GM10266 (cell line): ENCODE measurements at regions not wholly inside any gene's neighbourhood (a gene's known extent, or its start where the extent isn't known, plus 50 kb on each side); places are given as distances from the start of the nearest gene placed in this dataset.

ENCODE experiments used
- DNase-seq: peaks from one replicate; pipeline ENCODE4 v3.0.0; 2012; ENCODE audit errors: extremely low spot score
- TF ChIP-seq, protein P1 (sequence below): IDR thresholded peaks from 2 replicates; pipeline ENCODE4 v1.5.1; 2012; ENCODE audit warnings: mild to moderate bottlenecking, low read depth; ENCODE audit not compliant: control insufficient read depth, insufficient read depth; ENCODE audit errors: missing control alignments

GRCh38 chr2:105954891-105955290 is 210.2 kb downstream of the NCK2 start:
- no peak for DNase-seq

GRCh38 chr2:105953942-105954341 is 209.2 kb downstream of the NCK2 start:
- TF ChIP-seq, protein P1, sequence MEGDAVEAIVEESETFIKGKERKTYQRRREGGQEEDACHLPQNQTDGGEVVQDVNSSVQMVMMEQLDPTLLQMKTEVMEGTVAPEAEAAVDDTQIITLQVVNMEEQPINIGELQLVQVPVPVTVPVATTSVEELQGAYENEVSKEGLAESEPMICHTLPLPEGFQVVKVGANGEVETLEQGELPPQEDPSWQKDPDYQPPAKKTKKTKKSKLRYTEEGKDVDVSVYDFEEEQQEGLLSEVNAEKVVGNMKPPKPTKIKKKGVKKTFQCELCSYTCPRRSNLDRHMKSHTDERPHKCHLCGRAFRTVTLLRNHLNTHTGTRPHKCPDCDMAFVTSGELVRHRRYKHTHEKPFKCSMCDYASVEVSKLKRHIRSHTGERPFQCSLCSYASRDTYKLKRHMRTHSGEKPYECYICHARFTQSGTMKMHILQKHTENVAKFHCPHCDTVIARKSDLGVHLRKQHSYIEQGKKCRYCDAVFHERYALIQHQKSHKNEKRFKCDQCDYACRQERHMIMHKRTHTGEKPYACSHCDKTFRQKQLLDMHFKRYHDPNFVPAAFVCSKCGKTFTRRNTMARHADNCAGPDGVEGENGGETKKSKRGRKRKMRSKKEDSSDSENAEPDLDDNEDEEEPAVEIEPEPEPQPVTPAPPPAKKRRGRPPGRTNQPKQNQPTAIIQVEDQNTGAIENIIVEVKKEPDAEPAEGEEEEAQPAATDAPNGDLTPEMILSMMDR, result no peak
- DNase-seq, result no peak

More at GRCh38 chr2:105954891-105955290, 210.2 kb downstream of the NCK2 start:
- TF ChIP-seq, protein P1, result no peak

GRCh38 chr2:105952131-105952530 is 207.4 kb downstream of the NCK2 start:
- no peak for DNase-seq
- TF ChIP-seq, protein P1, result no peak

DNA sequence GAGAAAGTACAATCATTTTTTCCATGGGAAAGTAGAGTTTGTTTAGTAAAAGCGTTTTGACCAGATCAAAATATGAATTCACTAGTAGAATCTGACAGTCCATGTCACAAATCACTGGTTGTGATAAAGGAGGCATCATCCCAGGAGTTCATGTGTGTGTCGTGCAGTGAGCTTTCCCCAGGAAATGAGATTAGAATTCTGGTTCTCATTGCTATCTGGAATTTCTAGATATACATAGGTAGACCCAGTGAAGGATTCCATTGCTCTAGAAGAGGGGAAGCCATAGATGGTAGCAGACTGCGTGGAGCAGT is 206.6 kb downstream of the NCK2 start:
- DNase-seq, result no peak
- TF ChIP-seq, protein P1, result no peak

DNA sequence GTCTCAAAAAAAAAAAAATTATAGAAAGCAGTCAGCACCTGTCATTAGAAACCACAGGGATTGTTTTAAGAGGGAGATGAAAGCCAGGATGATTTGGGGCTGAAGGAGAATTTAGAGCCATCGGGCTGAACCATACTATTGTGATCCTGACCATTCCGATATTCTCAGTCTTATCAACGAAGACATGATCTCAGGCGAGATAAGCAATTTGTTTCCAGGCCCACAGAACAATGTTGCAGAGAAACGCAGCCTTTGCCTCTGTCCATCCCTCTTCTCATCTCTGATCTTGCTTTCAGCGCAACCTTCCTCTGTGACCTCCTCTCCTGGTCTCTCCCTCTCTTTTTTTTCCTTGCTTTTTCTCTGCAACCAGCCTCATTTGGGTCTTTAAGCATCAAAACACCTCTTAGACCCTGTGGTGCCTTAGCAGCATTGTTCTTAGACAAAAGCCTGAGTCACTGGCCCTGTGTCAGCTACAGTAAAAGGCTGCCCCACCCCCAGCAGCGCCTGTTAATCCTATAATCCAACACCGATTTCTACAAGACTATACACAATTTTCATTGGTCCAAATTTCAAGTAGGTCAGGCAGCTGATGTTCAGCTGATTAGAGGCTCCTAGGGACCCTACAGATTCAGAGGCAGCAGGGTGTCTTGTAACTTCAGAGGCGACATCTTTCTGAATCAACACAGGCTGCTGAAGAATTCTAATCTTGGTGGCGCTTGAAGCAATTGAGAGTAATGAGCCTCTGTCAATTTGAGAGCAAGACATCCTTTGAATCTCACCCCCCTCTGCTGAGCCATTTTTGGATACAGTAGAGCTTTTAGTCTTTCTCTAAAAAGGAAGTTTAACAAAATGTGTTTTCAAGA is 206.0 kb downstream of the NCK2 start:
- TF ChIP-seq, protein P1, result no peak
- DNase-seq, result no peak

GRCh38 chr2:105943977-105944376 is 199.3 kb downstream of the NCK2 start:
- TF ChIP-seq, protein P1, result no peak
- no peak for DNase-seq
